ENCODE measurements at regions not wholly inside any gene's neighbourhood (a gene's known extent, or its start where the extent isn't known, plus 50 kb on each side); places are given as distances from the start of the nearest gene placed in this dataset.

DNA sequence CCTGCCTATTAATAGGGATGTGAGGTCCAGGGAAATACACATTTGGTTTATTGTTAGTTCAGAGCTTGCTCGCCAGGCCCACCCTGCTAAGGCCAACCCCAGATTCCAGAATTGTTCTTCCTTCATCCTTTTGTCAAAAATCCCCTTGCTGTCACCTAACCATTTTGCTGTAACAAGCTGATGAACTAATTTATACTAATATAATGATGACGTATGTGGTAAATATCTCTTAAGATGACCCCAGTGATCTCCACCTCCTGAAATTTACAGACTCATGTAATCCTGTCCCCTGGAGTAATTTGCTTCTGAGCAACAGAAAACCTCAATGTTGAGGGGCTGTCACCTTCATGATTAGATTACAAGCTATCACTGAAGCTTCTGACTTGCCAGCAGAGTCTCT, 236.3 kb upstream of the N4BP1 start:
- TF ChIP-seq, protein P1, sequence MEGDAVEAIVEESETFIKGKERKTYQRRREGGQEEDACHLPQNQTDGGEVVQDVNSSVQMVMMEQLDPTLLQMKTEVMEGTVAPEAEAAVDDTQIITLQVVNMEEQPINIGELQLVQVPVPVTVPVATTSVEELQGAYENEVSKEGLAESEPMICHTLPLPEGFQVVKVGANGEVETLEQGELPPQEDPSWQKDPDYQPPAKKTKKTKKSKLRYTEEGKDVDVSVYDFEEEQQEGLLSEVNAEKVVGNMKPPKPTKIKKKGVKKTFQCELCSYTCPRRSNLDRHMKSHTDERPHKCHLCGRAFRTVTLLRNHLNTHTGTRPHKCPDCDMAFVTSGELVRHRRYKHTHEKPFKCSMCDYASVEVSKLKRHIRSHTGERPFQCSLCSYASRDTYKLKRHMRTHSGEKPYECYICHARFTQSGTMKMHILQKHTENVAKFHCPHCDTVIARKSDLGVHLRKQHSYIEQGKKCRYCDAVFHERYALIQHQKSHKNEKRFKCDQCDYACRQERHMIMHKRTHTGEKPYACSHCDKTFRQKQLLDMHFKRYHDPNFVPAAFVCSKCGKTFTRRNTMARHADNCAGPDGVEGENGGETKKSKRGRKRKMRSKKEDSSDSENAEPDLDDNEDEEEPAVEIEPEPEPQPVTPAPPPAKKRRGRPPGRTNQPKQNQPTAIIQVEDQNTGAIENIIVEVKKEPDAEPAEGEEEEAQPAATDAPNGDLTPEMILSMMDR (IDR thresholded peaks at IDR 0.05; ENCODE audit: low read length), result no peak
- TF ChIP-seq EZH2 (optimal IDR thresholded peaks at IDR 0.05; ENCODE audit: low read depth, low read length), result no peak
- no peak for TF ChIP-seq EZH2phosphoT487 (IDR thresholded peaks at IDR 0.05; ENCODE audit: low read length)
